ENCODE measurements at regions not wholly inside any gene's neighbourhood (a gene's known extent, or its start where the extent isn't known, plus 50 kb on each side); places are given as distances from the start of the nearest gene placed in this dataset.

DNA sequence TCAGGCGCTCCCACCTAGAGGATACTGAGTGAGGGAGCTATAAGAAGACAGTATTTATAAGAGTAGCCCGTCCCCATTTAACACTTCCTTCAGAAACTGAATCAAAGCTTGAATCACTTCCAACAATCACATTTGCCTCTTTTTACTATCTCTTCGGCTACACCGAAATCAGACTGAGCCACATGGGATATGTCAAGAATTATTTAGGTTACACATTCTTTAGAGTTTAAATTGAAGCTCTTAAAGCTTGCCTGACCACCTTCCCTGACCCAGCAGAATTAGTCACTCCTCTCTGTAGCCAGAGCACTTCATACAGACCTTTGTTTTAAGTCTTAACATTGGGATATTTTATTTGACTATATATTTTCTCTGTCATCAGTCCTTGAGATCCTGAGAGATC, 163.7 kb downstream of the MAFB start:
- Histone ChIP-seq H3K27ac (no peak overlapping the region), H3K4me1 (peaks cover 4% of the 10 kb centered on the region), H3K27me3 (no peaks in the 10 kb centered on the region), H3K9me3 (no peaks in the 10 kb centered on the region), H3K36me3 (no peaks in the 10 kb centered on the region), H3K4me3 (no peak overlapping the region)
- no peak for DNase-seq (ENCODE audit: low spot score in 2 of 2)
- TF ChIP-seq EP300 (IDR thresholded peaks at IDR 0.05): no peak
- WGBS: 87% methylated on average over 4 of the region's 4 CpGs

DNA sequence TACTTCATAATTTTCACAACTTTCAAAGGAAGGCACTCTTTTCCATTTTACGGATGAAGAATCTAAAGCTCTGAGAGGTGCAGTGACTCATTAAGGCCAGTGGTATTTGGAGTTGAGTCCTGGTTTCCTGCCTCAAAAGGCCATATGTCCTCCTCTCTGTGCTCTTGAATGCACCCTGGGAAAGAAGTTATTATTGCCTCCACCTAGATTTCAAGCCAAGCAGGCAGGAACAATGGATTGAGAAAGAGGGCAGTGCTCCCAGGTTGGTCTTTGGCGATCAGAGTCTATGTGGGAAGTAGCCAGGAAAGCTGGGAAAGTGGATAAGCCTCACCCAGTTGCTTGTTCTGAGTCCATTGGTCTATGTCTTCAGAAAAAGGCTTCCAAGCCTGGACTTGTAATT, 165.0 kb downstream of the MAFB start:
- WGBS: 79% methylated on average over 2 of the region's 2 CpGs
- Histone ChIP-seq H3K36me3 (no peaks in the 10 kb centered on the region), H3K4me1 (peaks cover 4% of the 10 kb centered on the region), H3K4me3 (no peak overlapping the region), H3K27ac (no peak overlapping the region), H3K9me3 (no peaks in the 10 kb centered on the region), H3K27me3 (no peaks in the 10 kb centered on the region)
- TF ChIP-seq POLR2AphosphoS5 (IDR thresholded peaks at IDR 0.05) (no peak), CTCF (IDR thresholded peaks at IDR 0.05) (no peak), EP300 (IDR thresholded peaks at IDR 0.05) (no peak), POLR2A (IDR thresholded peaks at IDR 0.05) (no peak)
- no peak for DNase-seq (ENCODE audit: low spot score in 2 of 2)

- WGBS: 77% methylated on average over 1 of the region's 1 CpG
- no peak for TF ChIP-seq CTCF (IDR thresholded peaks at IDR 0.05)
- no peak for TF ChIP-seq POLR2AphosphoS5 (IDR thresholded peaks at IDR 0.05)
- TF ChIP-seq EP300 (IDR thresholded peaks at IDR 0.05): no peak
- no peaks in the 10 kb centered on the region for H3K27me3 ChIP-seq
Measured at GRCh38 chr20:40522405-40522804, 166.6 kb downstream of the MAFB start.

DNA sequence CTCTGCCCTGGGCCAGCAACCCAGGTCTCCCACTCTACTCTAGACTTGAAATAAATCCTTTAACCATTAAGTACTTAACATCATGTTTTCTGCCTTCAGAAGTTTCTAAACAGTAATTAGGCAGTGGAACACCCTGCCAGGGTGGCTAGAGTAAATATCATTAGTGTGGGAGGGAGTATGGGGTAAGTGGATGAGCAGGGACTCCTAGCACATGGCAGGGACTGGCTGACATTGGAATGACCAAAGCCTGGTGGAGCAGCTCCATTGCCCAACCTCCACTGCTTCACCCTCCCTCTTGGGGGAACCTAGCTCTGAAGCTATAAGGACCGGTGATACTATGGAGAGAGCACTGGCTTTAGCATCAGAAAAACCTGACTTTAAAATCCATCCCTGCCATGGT, 167.1 kb downstream of the MAFB start:
- 100% methylated on average over 1 of the region's 1 CpG for WGBS
- H3K36me3 ChIP-seq: no peaks in the 10 kb centered on the region
- no peak for DNase-seq (ENCODE audit: low spot score in 2 of 2)

More at GRCh38 chr20:40522405-40522804, 166.6 kb downstream of the MAFB start:
- DNase-seq (ENCODE audit: low spot score in 2 of 2): no peak
- H3K36me3 ChIP-seq: no peaks in the 10 kb centered on the region
- no peak overlapping the region for H3K4me3 ChIP-seq
- peaks cover 4% of the 10 kb centered on the region for H3K4me1 ChIP-seq
- H3K27ac ChIP-seq: no peak overlapping the region
- no peaks in the 10 kb centered on the region for H3K9me3 ChIP-seq

GRCh38 chr20:40519918-40520317, 169.1 kb downstream of the MAFB start:
- DNase-seq (ENCODE audit: low spot score in 2 of 2): no peak
- H3K4me3 ChIP-seq: no peak overlapping the region
- H3K9me3 ChIP-seq: no peaks in the 10 kb centered on the region
- H3K27ac ChIP-seq: no peak overlapping the region
- H3K36me3 ChIP-seq: no peaks in the 10 kb centered on the region
- TF ChIP-seq POLR2A (IDR thresholded peaks at IDR 0.05): no peak
- TF ChIP-seq EP300 (IDR thresholded peaks at IDR 0.05): no peak
- no peak for TF ChIP-seq CTCF (IDR thresholded peaks at IDR 0.05)
- no peak for TF ChIP-seq POLR2AphosphoS5 (IDR thresholded peaks at IDR 0.05)
- peaks cover 4% of the 10 kb centered on the region for H3K4me1 ChIP-seq
- WGBS: 76% methylated on average over 3 of the region's 3 CpGs
- H3K27me3 ChIP-seq: no peaks in the 10 kb centered on the region

More for the DNA sequence above, 167.1 kb downstream of the MAFB start:
- Histone ChIP-seq H3K4me3 (no peak overlapping the region), H3K4me1 (peaks cover 4% of the 10 kb centered on the region), H3K27me3 (no peaks in the 10 kb centered on the region), H3K9me3 (no peaks in the 10 kb centered on the region), H3K27ac (no peak overlapping the region)
- TF ChIP-seq EP300 (IDR thresholded peaks at IDR 0.05): no peak
- no peak for TF ChIP-seq POLR2AphosphoS5 (IDR thresholded peaks at IDR 0.05)
- no peak for TF ChIP-seq CTCF (IDR thresholded peaks at IDR 0.05)
- TF ChIP-seq POLR2A (IDR thresholded peaks at IDR 0.05): no peak

DNA sequence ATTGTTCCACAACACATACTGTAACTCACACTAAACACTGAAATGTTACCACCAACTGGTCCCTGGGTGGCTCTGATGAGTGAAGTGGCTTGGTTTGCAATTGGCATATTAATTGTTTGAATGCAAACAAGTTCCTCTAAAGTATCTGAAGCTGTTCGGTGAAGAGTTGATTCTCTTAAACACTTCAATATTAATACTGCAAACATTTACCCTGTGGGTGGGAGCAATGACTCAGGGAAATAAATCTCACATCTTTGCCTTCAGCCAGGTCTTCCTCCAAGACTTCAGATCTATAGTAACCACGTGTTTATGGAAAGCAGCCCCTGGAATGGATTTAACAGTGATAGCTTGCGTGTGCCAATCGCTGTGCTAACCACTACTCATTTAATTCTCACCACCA, 176.0 kb downstream of the MAFB start:
- H3K27me3 ChIP-seq: no peaks in the 10 kb centered on the region
- H3K4me1 ChIP-seq: peaks cover 17% of the 10 kb centered on the region
- TF ChIP-seq CTCF (IDR thresholded peaks at IDR 0.05): no peak
- no peak for TF ChIP-seq EP300 (IDR thresholded peaks at IDR 0.05)
- no peak for TF ChIP-seq POLR2A (IDR thresholded peaks at IDR 0.05)
- TF ChIP-seq POLR2AphosphoS5 (IDR thresholded peaks at IDR 0.05): no peak
- no peak overlapping the region for H3K27ac ChIP-seq
- no peak for DNase-seq (ENCODE audit: low spot score in 2 of 2)
- H3K9me3 ChIP-seq: no peaks in the 10 kb centered on the region
- WGBS: 71% methylated on average over 4 of the region's 4 CpGs
- H3K4me3 ChIP-seq: no peak overlapping the region
- H3K36me3 ChIP-seq: no peaks in the 10 kb centered on the region
